HG03378 (cell line): ENCODE measurements at regions not wholly inside any gene's neighbourhood (a gene's known extent, or its start where the extent isn't known, plus 50 kb on each side); places are given as distances from the start of the nearest gene placed in this dataset.
A peak's percentile ranks its signal among the peaks of the same experiment; 100 is the strongest.

ENCODE experiments used
- ATAC-seq: cut with Tn5 transposase; IDR thresholded peaks from one replicate; pipeline ENCODE4 v1.9.1; 2021; ENCODE audit warnings: mild to moderate bottlenecking, moderate library complexity; ENCODE audit not compliant: unreplicated experiment

- ATAC-seq, result no peak
Observed at GRCh38 chr11:82384308-82384707, 349.4 kb downstream of the FAM181B start.

DNA sequence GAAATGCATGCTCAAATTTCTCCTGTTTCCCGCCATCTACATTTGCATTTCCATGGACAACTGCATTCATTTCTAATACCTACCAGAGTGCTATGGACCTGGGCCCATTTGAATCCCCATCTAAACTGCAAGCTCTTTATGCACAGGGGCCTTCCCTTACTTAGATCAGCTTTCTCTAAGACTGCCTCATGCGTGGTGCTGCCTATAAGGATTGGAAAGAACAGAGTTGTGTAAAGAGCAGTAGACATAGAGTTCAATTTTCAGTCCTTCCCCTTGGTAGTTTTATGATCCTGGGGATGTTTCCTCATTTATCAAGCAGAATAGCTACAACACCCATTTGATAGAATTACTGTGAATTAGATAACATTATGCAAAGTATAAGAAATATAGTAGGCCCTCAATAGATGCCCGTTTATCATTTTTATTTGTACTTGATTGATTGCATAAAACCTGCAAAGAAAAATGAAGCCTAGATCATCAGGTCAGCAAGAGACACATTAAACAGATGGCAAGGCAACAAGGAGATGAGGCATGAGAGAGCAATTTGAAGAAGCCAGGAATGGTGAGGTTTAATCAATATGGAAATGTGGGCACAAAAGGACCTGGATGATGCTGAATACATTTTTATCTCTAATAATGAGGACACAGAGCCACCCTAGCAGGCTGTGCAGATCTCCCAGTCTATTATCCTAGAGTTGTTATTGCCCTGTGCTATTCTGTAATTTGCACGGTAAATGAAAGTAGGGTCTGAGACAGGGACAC lies 359.7 kb downstream of the FAM181B start:
- ATAC-seq, result no peak

DNA sequence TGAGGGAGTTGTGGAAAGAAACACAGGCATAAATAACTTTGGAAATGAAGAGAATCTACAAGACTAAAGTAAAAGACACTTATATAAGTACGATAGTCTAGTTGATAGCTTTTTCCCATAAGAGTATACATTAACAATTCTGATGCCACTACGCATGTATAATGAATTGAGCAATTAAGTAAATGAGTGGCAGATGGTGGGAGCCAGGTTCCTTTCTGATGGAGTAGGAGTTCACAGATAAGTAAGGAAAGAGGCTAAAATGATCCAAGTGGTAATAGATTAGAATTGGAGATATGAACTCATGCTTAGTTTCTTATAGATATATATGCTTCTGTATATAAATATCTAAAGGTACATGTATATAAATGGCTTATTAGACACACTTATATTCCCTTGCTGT lies 368.3 kb downstream of the FAM181B start:
- ATAC-seq, result no peak

GRCh38 chr11:82356316-82356715 lies 377.3 kb downstream of the FAM181B start:
- no peak for ATAC-seq

DNA sequence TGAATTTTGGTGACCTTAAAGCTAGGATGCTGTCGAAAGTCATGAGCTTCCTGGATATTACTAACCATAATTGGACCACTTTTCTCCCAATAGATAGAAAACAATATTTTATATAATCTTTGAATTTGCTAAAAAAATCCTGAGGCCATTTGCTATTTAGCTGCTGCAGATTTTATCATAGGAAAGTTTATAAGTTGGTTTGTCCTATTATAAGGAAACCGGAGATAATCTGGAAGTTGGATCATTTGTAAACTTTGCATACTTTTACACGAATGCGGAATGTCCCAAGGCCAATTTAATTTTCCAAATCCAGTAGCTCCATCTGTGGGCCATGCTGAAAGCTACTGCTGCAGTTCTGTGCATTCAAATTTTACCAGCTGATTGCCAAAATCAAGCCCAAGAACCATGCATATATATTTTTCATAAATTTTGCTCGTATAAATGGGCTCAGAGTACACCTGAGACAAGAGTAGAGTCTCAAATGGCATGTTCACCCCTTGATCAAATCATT lies 378.3 kb downstream of the FAM181B start:
- no peak for ATAC-seq

GRCh38 chr11:82326853-82327252 lies 406.8 kb downstream of the FAM181B start:
- no peak for ATAC-seq

- ATAC-seq, result no peak
Observed at GRCh38 chr11:82321206-82321605, 412.5 kb downstream of the FAM181B start.

DNA sequence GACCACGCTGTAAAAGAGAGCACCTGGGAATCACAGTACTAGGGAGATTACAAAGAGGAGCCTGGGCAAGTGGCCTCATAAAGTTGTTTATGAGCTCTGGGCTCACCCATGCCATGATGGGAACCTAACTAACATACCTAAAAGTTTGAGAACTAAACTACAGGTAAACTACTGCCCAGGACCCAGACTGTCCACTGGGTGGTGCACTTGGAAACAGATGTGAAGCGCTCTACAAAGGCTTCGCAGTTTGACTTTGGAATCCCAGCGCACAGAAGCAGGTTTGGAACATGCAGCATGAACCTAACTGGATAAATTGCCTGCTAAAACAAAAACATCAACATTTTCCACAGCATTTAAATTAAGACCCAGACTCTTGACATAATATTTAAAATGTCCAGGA lies 418.6 kb downstream of the FAM181B start:
- peak; percentile 53 for ATAC-seq

GRCh38 chr11:82308979-82309378 lies 424.7 kb downstream of the FAM181B start:
- ATAC-seq, result no peak

- ATAC-seq, result no peak
Observed at GRCh38 chr11:82305123-82305522, 428.5 kb downstream of the FAM181B start.

DNA sequence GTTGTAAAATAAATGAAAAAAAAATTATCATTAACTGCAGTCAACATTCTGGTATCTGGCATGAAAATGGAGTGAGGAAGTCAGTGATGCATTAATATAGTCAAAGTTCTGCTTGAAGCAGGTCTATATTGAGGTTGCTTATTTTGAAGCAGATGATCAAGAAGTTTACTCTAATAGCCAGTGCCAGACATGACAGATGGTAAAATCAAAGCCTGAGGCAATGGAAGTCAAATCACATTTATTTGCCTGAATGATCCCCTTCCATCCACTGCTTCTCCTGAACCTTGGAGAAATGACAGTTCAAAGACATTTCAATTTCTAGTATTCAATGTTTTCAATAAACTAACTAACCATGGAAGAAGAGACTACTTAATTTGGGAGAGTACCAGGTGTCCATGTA lies 430.0 kb downstream of the FAM181B start:
- ATAC-seq, result no peak

DNA sequence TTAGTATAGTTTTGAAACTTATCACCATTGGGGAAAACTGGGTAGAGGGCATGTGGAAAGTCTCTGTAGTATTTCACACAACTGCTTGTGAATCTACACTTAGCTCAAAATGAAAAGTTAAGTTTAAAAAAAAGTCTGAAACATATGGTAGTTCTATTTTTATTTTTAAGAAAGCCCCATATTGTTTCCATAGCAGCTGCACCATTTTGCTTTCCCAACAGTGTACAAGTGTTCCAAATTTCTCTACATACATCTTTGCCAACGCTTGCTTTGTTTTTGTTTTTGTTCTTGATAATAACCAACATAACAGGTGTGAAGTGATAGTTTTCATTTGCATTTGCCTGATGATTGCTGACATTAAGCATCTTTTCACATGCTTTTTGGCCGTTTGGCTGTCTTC lies 445.2 kb downstream of the FAM181B start:
- ATAC-seq, result no peak

- ATAC-seq, result no peak
Observed at GRCh38 chr11:82270870-82271269, 462.8 kb downstream of the FAM181B start.

DNA sequence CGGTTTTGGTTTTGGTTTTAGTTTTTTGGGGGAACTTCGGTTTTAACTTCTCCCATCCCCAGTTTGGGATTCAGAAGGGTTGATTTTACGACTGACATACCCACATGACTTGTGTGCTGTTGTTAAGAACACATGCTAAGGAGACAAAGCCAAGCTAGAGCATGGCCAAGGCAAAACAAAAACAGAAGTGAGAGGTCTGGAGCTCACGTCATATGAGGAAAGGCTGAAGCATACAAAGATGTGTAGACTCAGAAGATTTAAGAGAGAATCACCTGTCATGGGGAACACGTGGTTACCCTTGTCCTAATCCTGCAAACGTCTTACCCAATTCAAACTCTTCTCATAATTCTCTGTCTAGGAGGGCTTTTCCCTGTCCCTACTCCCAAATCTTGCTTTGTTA lies 465.0 kb downstream of the FAM181B start:
- ATAC-seq, result no peak

GRCh38 chr11:82267186-82267585 lies 466.5 kb downstream of the FAM181B start:
- no peak for ATAC-seq

- no peak for ATAC-seq
Observed at GRCh38 chr11:82261367-82261766, 472.3 kb downstream of the FAM181B start.

DNA sequence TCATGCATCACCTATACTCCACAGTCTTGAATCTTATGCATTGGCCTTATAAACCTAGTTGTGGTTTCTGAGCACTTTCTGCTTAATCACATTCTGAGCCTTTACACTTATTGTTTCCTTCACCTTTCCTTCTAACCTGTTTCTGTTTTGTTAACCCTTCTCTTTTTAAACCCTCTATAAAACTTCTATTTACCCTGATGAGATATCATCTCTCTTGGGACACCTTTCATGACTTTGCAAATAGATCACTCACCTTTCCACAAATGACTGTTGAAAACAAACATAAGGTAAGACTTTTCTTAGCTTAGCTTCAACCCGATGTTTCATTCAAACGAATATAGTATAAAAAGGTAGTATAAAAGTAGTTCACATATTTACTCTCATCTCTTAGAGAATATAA lies 483.6 kb downstream of the FAM181B start:
- no peak for ATAC-seq

GRCh38 chr11:82246926-82247325 lies 486.7 kb downstream of the FAM181B start:
- no peak for ATAC-seq

DNA sequence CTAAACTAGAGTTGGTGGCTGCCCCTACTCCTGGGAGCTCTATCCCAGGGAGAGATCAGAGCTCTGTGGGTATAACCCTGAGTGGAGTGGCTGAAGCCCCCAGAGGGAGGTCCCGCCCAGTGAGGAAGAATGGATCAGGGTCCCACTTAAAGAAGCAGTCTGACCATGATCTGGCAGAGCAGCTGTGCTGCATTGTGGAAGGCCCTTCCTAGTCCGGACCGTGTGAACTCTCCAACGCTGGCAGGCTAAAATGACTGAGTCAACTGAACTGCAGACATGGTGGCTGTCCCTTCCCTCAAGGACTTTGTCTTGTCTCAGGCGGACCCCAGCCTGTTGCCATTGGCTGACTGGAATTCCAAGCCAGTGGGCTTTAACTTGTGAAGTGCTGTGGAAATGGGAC lies 494.2 kb downstream of the FAM181B start:
- no peak for ATAC-seq

DNA sequence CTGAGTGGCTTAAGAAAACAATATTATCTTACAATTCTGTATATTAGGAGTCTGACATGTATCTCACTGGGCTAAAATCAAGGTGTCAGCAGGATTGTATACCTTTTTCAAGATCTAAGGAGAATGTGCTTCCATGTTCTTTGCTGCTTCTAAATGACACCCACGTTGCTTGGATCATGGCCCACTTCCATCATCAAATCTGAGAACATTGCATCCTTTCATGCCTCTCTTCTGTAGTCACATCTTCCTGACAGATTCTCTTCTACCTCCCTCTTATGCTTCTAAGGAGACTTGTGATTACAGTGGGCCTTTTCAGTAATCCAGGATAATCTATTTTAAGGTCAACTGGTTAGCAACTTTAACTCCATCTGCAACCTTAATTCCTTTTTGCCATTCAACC lies 499.4 kb downstream of the FAM181B start:
- no peak for ATAC-seq

- no peak for ATAC-seq
Observed at GRCh38 chr11:82233201-82233600, 500.5 kb downstream of the FAM181B start.

- ATAC-seq, result peak; percentile 55
Observed at GRCh38 chr11:82229341-82229740, 504.3 kb downstream of the FAM181B start.

- ATAC-seq, result no peak
Observed at GRCh38 chr11:82225930-82226329, 507.7 kb downstream of the FAM181B start.
